DMS153 (cell line): ENCODE measurements at regions not wholly inside any gene's neighbourhood (a gene's known extent, or its start where the extent isn't known, plus 50 kb on each side); places are given as distances from the start of the nearest gene placed in this dataset.

ENCODE experiments used
- DNase-seq: peaks from one replicate; lab custom pipeline; 2025; lab: John Stamatoyannopoulos, UW

DNA sequence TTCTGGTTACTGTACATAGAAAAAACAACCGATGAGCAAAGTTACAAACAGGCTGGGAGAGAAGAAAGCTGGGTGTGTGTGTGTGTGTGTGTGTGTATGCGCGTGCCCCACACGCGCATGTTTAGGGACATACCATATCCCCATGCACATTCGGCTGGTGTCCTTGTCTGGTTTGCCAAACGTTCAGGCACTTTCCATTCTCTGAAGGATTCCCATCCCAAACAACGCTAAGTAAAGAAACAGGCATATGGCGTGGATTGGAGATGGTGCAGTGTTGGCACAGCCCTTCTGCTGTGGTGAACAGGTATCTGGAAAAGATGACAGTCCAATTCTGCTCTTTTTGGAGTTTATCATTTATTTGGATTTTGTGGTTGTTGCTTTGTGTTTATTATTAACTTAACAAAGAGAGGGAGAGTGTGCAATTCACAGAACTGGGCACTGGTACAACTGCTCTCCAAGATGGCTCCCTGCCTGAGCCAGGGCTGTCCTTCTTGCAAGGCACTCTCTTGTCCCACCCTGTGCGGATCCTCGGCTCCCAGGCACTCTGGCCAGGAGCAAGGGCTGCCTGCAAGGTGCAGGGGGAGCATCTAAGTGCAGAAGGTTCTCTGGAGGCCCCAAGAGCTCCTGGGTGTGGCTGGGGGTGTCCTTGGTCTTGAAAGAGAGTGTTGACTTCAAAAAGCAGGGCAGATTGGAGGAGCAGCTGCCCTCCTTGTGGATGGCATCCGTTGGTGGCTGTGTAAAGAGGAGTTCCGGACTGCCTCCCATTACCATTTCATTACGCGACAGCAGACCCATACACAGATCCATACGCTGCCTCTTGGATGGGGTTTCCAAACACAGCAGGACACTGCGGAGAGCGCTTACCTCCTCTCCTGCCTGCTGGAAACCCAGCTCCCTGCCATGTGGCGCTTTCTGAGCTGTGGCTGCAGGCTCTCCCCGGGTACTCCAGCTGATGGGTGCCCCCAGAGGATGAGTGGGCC, 263.1 kb downstream of the ZNF536 start:
- no peak for DNase-seq

DNA sequence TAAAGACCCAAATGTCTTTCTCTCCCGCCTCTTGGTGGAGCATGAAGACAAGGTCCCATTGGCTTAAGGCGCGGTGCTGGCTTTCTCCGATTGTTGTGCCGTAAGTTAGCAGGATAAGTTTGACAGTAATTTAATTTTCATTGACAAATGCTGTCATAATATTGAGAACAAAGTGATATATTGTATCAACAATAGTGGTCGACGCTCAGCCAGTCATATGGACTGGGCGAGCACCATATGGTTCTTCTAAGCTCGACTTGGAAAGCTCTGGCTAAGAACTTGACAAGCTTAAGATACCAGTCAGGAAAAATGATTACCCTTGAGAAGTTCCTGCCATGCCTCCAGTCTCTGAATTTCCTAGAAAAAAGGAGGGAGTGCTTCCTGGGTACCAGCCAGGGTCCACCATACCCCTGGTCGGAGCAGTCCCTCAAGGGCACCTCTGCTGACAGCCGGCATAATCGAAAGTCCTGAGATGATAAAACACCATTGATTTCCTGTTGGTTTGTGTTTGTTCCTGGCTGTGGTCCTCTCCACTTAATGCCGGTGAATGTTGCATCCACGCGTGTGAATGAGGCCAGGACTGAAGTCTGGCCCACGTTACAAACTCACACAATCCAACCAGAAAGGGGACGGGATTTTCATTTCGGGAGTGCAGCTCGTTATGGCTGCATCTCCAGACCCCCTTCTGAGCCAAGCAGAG, 262.1 kb downstream of the ZNF536 start:
- no peak for DNase-seq

DNA sequence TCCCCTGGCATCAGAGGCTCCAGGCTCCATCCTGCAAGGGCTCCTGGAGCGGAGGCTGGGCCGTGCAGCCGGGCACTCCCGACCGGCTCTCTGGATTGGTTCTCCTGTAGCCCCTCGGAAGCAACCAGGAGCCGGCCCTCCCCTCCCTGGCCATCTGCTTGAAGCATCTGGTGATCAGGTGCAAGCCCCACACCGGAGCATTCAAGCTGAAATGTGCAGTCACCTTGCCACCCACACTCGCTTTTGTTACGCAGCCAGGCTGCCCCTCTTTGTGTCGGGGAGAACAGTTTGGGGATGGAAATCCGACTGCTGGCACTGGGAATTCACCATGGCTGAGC, 258.8 kb downstream of the ZNF536 start:
- no peak for DNase-seq

DNA sequence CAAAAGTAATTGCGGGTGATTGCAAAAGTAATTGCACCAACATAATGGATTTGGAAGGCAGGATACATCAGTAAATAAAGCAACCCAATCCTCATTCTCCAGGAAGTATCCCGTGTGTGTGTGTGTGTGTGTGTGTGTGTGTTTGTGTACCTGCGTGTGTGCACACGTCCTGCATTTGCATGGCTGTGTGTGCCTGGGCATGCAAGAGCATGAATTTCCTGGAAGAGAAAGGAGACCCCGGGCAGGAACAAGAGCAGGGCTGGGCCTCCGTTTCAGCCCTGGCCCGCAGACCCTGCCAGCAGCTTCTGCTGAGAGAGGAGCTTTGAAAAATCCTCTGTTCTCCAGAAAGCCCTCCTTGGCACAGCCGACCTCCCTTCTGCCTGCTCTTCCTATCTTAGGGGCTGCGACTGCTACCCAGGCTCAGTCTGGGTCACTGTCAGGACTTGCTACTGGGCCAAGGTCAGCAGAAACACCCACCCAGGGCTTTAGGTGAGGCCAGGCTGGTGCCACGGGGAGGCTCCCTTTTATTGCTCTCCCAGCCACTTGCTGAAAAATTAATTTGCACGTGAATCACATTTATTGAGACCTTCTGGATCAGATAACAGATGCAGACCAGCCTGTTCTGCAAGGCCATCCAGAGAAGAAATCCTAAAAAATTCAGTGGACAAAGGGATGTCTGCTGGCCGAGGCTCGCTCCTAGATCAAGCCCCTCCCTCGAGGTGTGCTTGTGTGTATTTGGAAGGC, 258.3 kb downstream of the ZNF536 start:
- DNase-seq: no peak

DNA sequence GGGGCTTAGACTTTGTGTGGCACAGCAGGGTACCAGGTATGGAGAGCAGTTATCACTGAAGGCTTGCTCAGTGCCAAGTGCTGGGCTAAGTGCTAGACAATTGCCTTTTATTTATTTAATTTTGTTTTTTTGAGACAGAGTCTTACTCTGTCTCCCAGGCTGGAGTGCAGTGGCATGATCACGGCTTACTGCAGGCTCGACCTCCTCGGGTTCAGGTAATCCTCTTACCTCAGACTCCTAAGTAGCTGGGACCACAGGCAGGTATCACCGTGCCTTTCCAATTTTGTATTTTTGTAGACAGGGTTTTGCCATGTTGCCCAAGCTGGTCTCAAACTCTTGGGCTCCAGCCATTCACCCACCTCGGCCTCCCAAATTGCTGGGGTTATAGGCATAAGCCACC, 256.9 kb downstream of the ZNF536 start:
- no peak for DNase-seq

DNA sequence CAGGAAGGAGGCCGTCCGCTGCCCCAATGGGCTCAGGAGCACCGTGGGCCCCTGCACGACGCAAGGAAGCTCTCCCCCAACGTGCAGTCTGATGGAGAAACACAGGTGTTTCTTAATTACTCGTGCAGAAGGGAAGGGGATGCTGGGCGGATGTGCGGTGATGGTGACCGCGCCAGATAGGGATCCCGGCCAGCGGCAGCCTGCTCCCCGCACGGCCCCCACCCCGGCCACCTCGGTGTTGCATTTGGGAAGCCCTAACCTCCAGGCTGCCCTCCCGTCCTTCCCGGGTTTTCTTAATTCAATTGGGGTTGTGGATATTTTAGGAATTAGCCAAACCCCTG, 254.4 kb downstream of the ZNF536 start:
- no peak for DNase-seq

DNA sequence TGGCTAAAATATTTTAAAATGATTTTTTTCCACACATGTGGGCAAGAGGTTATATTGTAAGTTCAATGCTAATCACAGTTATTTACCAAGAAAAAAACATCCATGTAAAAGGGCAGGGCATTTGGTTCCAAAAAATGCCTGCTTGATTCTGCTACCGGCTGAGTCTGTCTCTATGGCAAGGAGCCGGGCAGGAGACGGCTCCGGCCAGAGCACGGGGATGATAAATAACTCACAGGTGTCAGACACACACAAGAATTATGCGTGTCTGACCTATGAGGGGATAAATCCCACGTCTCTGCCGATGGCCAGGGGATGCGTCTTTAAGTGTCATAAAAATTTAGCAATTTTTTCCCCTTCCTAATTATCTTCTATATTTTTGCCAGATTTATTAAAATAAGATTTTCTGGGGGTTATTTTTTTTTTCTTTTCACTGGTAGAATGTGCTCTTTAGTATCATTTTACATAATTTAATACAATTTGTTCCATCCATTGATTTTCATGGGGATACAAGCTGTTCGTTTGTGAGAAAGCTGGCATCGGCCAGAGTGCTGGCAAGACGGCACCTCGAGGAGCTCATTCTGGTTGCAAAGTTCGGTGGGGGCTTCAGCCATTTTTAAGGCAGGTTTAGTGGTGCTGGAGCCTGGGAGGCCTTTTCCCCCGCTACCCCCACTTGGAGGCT, 253.9 kb downstream of the ZNF536 start:
- DNase-seq: no peak

DNA sequence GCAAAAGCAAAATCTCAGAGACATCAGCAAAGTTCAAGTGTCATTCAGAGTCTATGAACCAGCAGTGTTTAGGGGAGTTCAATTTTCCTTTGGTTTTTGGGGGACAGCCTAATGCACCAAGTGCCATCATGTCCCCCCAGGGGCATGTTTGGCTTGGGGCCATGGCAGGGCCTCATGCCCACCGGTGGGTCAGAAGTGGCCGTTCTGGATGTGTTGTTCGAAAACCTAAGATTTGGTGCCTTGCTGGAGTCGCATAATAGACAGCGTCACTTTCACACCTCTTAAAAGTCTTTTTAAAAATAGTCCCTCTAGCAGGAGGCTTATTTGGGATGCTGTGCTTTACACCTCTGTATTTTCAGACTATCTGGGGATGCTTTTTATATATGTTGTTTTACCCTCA, 250.1 kb downstream of the ZNF536 start:
- no peak for DNase-seq

DNA sequence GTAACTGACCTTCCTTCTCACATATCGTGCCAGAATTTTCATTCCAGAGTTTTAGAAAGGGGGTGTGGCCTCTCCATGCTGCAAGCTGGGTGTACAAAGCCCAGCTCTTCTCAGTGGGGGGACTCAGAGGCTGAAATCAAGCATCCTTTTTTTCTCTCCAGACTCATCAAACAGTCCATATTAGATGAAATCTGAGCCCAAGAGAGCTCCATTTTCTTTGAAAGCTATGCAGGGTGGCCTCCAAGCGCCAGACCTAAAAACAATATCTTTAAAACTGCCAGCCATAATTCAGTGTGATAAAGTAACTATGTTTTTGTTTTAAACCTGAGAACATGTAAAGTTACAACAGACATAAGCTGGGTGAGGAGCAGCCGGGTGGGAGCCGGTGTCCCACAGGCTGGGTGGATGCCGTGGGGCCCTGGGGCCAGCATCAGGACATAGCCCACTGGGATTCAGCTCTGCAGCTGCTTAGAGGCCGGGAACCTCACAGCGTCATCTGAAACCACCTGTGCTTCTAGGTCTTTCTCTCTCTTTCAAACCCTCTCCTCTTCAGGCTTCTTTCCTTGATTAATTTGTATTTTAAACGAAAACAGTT, 249.2 kb downstream of the ZNF536 start:
- DNase-seq: no peak

DNA sequence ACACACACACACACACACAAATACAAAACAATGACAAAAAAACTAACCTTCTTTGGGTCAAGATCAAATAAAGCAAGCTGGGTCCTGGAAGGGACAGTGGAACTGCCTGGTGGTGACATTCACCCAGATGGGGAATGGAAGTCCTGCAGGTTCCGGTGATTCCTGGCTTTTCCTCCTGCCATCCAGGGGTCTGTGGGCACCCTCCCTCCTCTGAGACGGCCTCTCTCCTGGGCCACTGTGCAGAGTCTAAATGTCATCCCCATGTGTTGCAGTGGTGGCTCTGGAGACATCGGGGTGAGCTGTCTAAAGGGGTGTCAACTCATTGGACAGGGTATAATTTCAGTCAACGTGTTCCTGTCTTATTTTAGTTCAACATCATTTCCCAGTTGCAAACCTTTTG, 248.2 kb downstream of the ZNF536 start:
- DNase-seq: no peak

DNA sequence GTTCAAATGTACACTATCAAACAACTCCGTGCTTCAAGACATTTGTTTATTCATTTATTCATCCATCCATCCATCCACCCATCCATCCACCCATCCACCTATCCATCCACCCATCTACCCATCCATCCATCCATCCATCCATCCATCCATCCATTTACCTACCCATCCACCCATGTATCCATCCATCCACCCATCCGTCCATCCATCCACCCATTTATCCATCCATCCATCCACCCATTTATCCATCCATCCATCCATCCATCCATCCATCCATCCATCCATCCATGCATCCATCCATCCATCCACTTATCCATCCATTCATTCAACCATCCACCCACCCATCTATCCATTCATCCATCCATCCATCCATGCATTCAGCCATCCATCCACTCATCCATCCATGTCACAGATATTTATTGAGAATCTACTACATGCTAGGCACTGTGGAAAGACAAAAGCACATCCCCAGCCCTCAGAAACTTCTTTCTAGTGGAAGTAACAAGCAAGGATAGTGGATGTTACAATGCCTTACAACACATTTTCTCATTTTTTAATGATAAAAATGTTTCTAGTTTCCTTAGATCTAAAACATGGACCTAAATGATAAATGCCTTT, 237.6 kb downstream of the ZNF536 start:
- no peak for DNase-seq

DNA sequence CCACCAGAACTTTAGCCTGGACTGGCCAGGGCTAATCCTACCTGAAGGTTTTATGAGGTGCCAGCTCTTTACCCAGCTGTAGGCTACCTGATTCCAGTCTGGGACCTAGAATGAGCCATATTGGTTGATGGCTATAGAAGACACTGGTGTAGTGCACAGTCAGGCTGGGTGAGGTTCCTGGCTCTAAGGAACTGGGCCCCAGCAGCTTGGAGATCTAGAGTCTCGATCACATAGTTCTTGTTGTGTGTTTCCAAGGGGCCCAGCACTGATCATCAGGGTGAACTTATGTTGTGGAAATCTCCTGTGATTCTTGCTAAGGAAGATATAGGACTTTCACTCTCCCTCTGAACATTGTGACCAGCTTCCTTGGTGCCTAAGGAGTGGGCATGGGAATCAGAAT, 236.3 kb downstream of the ZNF536 start:
- DNase-seq: no peak
